ENCODE measurements at regions not wholly inside any gene's neighbourhood (a gene's known extent, or its start where the extent isn't known, plus 50 kb on each side); places are given as distances from the start of the nearest gene placed in this dataset.

DNA sequence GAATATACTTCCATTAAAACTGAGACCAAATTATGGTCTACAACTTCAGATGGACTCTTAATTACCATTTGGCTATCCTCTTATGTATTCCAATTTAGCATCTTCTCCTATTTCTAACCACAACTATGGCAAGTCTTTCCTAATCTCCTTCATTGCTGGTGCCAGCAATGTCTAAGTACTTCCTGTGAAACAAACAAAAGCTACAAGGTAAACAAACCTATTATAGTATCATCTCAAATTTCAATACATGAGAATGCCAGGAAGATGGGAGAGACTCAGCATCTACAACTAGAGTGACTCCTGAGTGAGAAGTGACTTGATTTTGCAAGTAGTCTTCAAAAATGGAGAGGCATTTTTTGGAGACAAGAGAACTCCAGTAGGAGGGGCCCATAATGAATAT, 202.9 kb upstream of the ATXN7L3B start:
- Mint-ChIP-seq H3K4me1 (no peaks in the 10 kb centered on the region), H3K27ac (no peak overlapping the region), H3K27me3 (ENCODE audit: low read depth) (no peaks in the 10 kb centered on the region), H3K4me3 (no peak overlapping the region), H3K36me3 (no peaks in the 10 kb centered on the region), H3K9me3 (no peaks in the 10 kb centered on the region)
- TF ChIP-seq, protein P1, sequence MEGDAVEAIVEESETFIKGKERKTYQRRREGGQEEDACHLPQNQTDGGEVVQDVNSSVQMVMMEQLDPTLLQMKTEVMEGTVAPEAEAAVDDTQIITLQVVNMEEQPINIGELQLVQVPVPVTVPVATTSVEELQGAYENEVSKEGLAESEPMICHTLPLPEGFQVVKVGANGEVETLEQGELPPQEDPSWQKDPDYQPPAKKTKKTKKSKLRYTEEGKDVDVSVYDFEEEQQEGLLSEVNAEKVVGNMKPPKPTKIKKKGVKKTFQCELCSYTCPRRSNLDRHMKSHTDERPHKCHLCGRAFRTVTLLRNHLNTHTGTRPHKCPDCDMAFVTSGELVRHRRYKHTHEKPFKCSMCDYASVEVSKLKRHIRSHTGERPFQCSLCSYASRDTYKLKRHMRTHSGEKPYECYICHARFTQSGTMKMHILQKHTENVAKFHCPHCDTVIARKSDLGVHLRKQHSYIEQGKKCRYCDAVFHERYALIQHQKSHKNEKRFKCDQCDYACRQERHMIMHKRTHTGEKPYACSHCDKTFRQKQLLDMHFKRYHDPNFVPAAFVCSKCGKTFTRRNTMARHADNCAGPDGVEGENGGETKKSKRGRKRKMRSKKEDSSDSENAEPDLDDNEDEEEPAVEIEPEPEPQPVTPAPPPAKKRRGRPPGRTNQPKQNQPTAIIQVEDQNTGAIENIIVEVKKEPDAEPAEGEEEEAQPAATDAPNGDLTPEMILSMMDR (IDR thresholded peaks at IDR 0.05; ENCODE audit: unreplicated experiment), result no peak
- no peak for DNase-seq (ENCODE audit: low spot score in 2 of 2, unreplicated experiment in 2 of 2)

DNA sequence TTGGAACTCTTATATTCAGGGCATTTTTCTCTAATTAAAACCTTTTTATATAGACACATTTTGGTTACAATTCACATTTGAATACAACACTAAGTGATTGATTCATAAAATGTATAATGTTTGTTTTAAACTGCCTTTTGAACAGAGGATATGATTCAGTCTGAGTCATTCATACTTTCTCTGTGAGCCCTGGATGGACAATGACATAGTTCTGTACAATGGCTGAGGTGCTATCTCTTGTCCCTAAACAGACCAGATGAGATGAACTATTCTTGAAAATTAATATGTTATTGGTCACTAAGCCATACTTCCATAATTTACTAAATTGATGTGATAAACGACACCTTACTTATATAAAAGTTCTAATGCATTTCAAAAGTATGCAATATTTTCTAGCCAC, 199.7 kb upstream of the ATXN7L3B start:
- TF ChIP-seq, protein P1 (IDR thresholded peaks at IDR 0.05; ENCODE audit: unreplicated experiment), result no peak
- H3K4me1 Mint-ChIP-seq, result no peaks in the 10 kb centered on the region
- DNase-seq (ENCODE audit: low spot score in 2 of 2, unreplicated experiment in 2 of 2), result no peak
- H3K27me3 Mint-ChIP-seq (ENCODE audit: low read depth), result no peaks in the 10 kb centered on the region
- H3K36me3 Mint-ChIP-seq, result no peaks in the 10 kb centered on the region
- H3K9me3 Mint-ChIP-seq, result no peaks in the 10 kb centered on the region
- H3K4me3 Mint-ChIP-seq, result no peak overlapping the region
- H3K27ac Mint-ChIP-seq, result no peak overlapping the region

DNA sequence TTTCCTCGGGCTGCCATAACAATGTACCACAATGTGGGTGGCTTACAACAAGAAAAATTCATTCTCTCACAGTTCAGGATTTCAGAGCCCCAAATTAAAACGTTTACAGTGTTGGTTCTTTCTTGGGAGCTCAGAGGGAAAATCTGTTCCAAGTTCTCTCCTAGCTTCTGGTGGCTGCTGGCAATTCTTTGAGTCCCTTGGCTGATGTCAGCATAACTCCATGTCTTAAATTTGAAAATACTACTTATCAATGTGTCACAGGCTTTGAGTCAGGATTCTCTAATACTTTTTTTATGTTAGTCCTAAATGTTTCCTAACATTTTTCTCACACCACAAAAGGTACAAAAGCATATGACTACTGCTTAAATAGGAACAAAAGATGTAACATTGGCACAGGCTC, 198.4 kb upstream of the ATXN7L3B start:
- Mint-ChIP-seq H3K4me1 (no peaks in the 10 kb centered on the region), H3K4me3 (no peak overlapping the region), H3K27me3 (ENCODE audit: low read depth) (no peaks in the 10 kb centered on the region), H3K36me3 (no peaks in the 10 kb centered on the region), H3K27ac (no peak overlapping the region), H3K9me3 (no peaks in the 10 kb centered on the region)
- TF ChIP-seq, protein P1 (IDR thresholded peaks at IDR 0.05; ENCODE audit: unreplicated experiment), result no peak
- no peak for DNase-seq (ENCODE audit: low spot score in 2 of 2, unreplicated experiment in 2 of 2)

GRCh38 chr12:74349925-74350324, 187.7 kb upstream of the ATXN7L3B start:
- H3K4me1 Mint-ChIP-seq, result peaks cover 4% of the 10 kb centered on the region
- H3K27ac Mint-ChIP-seq, result no peak overlapping the region
- H3K9me3 Mint-ChIP-seq, result peaks cover 7% of the 10 kb centered on the region
- H3K4me3 Mint-ChIP-seq, result no peak overlapping the region
- no peaks in the 10 kb centered on the region for H3K27me3 Mint-ChIP-seq (ENCODE audit: low read depth)
- DNase-seq (ENCODE audit: low spot score in 2 of 2, unreplicated experiment in 2 of 2), result no peak
- H3K36me3 Mint-ChIP-seq, result no peaks in the 10 kb centered on the region
- TF ChIP-seq, protein P1 (IDR thresholded peaks at IDR 0.05; ENCODE audit: unreplicated experiment), result no peak

DNA sequence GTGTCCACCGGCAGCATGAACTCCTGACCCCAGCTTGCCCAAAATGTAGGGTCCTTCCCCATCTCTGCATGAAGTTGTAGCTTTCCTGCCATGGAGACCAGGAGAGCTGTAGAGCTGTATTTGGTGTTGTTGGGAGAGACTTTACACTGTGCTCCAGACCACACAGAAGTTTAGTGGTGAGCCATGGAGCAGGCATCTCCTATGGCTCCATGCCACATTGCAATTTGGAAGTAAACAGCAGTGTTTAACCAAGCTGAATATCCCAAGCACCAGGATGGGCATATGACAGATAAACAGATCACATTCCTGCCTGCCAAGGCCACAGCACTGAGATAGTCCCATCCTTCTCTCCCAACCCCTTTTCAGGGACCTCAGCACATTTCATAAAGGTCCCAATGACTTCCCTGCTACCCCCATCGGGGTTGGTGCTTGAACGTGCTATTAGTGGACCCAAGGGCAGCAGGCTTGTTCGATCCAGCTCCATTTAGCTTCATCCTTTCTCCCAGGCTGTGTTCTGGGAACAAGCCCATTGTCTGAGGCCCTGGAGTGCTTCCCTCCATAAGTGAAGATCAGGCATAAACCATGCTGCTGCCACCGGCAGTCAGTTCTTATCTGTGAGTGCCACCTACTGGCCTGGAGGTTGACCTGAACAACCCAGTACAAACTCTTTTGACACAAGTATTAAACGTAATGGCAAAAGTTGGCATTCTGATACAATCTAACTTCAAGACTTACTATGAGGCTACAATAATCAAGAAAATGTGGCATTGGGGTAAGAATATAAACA, 172.3 kb upstream of the ATXN7L3B start:
- H3K27me3 Mint-ChIP-seq (ENCODE audit: low read depth), result no peaks in the 10 kb centered on the region
- no peaks in the 10 kb centered on the region for H3K36me3 Mint-ChIP-seq
- DNase-seq (ENCODE audit: low spot score in 2 of 2, unreplicated experiment in 2 of 2), result no peak
- peaks cover 2% of the 10 kb centered on the region for H3K4me1 Mint-ChIP-seq
- H3K9me3 Mint-ChIP-seq, result peaks cover 15% of the 10 kb centered on the region
- TF ChIP-seq, protein P1 (IDR thresholded peaks at IDR 0.05; ENCODE audit: unreplicated experiment), result no peak
- no peak overlapping the region for H3K27ac Mint-ChIP-seq
- no peak overlapping the region for H3K4me3 Mint-ChIP-seq

All from mesothelial cell of epicardium (in vitro differentiated cells).